HuH-7 (cell line): ENCODE measurements at regions not wholly inside any gene's neighbourhood (a gene's known extent, or its start where the extent isn't known, plus 50 kb on each side); places are given as distances from the start of the nearest gene placed in this dataset.

Experiments used
- DNase-seq: peaks from one replicate; pipeline ENCODE4 v3.0.0; 2011; ENCODE audit warnings: low spot score

GRCh38 chrX:36947214-36947613 lies 61.0 kb upstream of the FAM47C start:
- DNase-seq = no peak

- no peak for DNase-seq
These were observed 57.5 kb upstream of the FAM47C start for GRCh38 chrX:36950495-36951253.

DNA sequence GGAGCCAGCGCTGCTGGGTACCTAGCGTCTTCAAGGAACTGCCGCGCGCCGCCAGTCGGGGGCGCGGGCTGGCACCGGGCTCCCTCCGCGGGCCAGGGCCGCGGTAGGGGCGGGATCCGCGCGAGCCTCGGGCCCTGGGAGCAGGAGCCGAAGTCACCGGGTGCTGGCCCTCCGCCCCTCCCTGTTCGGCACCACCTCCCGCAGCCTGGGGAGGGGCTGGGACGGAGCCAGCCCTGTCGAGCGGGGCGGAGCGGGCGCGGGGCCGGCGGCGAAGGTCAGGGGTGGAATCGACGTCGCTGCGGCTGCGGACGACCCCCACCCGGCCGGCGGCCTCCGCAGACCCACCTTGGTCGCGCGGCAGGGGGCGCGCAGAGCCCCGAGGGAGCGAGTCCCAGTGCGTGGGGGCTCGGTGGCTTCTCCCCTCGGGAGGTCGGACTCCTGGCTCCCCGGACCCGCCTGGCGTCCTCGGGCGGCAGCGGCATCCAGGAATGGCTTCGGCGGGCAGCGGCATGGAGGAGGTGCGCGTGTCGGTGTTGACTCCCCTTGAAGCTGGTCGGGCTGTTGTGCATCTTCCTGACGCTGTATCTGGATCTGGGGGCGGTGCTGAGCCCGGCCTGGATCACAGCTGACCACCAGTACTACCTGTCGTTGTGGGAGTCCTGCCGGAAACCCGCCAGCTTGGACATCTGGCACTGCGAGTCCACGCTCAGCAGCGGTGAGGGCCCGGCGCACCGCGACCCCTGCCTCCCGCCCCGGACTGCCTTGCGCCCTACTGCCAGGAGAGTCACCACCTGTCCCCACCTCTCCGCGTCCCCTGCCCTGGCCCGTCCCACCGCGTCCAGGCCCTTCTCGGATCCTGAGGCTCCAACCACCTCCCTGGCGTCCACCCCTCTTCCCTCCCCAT lies 50.5 kb upstream of the FAM47C start:
- no peak for DNase-seq
